Keratinocyte (primary cell): ENCODE measurements at regions not wholly inside any gene's neighbourhood (a gene's known extent, or its start where the extent isn't known, plus 50 kb on each side); places are given as distances from the start of the nearest gene placed in this dataset.

ENCODE experiments used
- EZH2 ChIP-seq: IDR thresholded peaks from one replicate; pipeline ENCODE4 v1.6.1; 2012; ENCODE audit warnings: inconsistent platforms, mild to moderate bottlenecking, low read length, moderate library complexity
- TF ChIP-seq, protein P1 (sequence below), 3 experiments: IDR thresholded peaks in 1 of 3; conservative IDR thresholded peaks in 1 of 3; optimal IDR thresholded peaks in 1 of 3; 2 replicates in 2 of 3; 3 replicates in 1 of 3; pipeline versions ENCODE3 to v1.5.1; 2011; ENCODE audit warnings: low read length in 3 of 3, mild to moderate bottlenecking in 3 of 3, moderate library complexity in 2 of 3, control low read depth in 1 of 3, inconsistent platforms in 1 of 3; ENCODE audit not compliant: insufficient read depth in 2 of 3; ENCODE audit errors: extremely low read depth in 1 of 3

DNA sequence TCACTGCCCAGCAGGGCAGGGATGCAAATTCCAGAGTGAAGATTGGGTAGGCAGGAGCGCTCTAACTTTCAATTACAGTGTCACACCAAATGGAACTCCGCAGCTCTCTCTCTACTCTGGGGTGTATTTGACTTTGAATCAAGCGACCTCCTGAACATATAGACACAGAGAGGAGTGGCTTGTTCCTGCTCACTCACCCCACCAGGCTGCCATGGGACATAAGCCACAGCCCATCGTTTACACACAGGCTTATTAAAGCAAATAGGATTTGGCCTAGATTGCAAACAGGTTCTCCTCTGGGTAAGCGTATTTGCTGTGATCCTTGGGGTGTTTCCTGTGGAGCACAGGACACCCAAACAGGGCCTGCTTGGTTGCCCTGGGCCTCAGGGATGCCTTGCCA is 281.6 kb upstream of the CCL2 start:
- TF ChIP-seq, protein P1, sequence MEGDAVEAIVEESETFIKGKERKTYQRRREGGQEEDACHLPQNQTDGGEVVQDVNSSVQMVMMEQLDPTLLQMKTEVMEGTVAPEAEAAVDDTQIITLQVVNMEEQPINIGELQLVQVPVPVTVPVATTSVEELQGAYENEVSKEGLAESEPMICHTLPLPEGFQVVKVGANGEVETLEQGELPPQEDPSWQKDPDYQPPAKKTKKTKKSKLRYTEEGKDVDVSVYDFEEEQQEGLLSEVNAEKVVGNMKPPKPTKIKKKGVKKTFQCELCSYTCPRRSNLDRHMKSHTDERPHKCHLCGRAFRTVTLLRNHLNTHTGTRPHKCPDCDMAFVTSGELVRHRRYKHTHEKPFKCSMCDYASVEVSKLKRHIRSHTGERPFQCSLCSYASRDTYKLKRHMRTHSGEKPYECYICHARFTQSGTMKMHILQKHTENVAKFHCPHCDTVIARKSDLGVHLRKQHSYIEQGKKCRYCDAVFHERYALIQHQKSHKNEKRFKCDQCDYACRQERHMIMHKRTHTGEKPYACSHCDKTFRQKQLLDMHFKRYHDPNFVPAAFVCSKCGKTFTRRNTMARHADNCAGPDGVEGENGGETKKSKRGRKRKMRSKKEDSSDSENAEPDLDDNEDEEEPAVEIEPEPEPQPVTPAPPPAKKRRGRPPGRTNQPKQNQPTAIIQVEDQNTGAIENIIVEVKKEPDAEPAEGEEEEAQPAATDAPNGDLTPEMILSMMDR (optimal IDR thresholded peaks at IDR 0.05 in 1 of 3, IDR thresholded peaks at IDR 0.05 in 1 of 3, conservative IDR thresholded peaks at IDR 0.05 in 1 of 3; ENCODE audit: extremely low read depth in 1 of 3, insufficient read depth in 2 of 3, low read length in 3 of 3), result no peak
- no peak for TF ChIP-seq EZH2
